ENCODE measurements at regions not wholly inside any gene's neighbourhood (a gene's known extent, or its start where the extent isn't known, plus 50 kb on each side); places are given as distances from the start of the nearest gene placed in this dataset.

DNA sequence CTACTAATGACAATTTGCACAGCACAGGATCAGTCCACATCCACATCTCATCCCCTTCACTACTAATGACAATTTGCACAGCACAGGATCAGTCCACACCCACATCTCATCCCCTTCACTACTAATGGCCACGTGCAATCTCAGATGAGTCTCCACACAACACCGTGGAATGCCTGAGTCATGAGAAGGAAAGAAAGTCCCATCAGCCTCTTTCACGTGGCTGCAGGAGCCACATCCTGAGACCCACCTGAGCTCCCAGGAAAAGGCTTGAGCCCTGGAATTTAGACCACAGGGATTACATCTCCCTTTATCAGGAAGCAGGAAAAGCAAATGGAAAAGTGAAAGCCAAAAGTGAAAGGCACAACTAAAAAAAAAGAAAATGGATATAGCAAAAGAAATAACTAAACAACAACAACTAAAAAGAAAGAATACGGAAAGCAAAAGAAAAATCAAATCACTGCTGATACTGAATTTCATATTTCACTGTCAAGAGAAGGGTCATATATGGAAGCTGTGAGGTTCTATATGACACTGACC is 1300.5 kb downstream of the TMEM121 start:
- TF ChIP-seq EP300 (IDR thresholded peaks at IDR 0.05; ENCODE audit: borderline replicate concordance), result no peak
- TF ChIP-seq, protein P1, sequence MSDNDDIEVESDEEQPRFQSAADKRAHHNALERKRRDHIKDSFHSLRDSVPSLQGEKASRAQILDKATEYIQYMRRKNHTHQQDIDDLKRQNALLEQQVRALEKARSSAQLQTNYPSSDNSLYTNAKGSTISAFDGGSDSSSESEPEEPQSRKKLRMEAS (IDR thresholded peaks at IDR 0.05), result no peak
- no peak for TF ChIP-seq NFIC (IDR thresholded peaks at IDR 0.05)
- TF ChIP-seq EGR1 (IDR thresholded peaks at IDR 0.05), result no peak
- TF ChIP-seq, protein P2, sequence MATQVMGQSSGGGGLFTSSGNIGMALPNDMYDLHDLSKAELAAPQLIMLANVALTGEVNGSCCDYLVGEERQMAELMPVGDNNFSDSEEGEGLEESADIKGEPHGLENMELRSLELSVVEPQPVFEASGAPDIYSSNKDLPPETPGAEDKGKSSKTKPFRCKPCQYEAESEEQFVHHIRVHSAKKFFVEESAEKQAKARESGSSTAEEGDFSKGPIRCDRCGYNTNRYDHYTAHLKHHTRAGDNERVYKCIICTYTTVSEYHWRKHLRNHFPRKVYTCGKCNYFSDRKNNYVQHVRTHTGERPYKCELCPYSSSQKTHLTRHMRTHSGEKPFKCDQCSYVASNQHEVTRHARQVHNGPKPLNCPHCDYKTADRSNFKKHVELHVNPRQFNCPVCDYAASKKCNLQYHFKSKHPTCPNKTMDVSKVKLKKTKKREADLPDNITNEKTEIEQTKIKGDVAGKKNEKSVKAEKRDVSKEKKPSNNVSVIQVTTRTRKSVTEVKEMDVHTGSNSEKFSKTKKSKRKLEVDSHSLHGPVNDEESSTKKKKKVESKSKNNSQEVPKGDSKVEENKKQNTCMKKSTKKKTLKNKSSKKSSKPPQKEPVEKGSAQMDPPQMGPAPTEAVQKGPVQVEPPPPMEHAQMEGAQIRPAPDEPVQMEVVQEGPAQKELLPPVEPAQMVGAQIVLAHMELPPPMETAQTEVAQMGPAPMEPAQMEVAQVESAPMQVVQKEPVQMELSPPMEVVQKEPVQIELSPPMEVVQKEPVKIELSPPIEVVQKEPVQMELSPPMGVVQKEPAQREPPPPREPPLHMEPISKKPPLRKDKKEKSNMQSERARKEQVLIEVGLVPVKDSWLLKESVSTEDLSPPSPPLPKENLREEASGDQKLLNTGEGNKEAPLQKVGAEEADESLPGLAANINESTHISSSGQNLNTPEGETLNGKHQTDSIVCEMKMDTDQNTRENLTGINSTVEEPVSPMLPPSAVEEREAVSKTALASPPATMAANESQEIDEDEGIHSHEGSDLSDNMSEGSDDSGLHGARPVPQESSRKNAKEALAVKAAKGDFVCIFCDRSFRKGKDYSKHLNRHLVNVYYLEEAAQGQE (IDR thresholded peaks at IDR 0.05; ENCODE audit: low read depth), result no peak
- no peak for TF ChIP-seq RAD21 (IDR thresholded peaks at IDR 0.05; ENCODE audit: low read depth)
- TF ChIP-seq ZBTB7A (IDR thresholded peaks at IDR 0.05; ENCODE audit: low read depth), result no peak
- no peak for TF ChIP-seq TAF1 (IDR thresholded peaks at IDR 0.05; ENCODE audit: low read depth)
- TF ChIP-seq, protein P3, sequence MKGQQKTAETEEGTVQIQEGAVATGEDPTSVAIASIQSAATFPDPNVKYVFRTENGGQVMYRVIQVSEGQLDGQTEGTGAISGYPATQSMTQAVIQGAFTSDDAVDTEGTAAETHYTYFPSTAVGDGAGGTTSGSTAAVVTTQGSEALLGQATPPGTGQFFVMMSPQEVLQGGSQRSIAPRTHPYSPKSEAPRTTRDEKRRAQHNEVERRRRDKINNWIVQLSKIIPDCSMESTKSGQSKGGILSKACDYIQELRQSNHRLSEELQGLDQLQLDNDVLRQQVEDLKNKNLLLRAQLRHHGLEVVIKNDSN (IDR thresholded peaks at IDR 0.05), result no peak
- TF ChIP-seq CREB1 (IDR thresholded peaks at IDR 0.05; ENCODE audit: low read depth), result no peak
- TF ChIP-seq FOXM1 (IDR thresholded peaks at IDR 0.05; ENCODE audit: borderline replicate concordance, low read depth), result no peak
- TF ChIP-seq YY1 (IDR thresholded peaks at IDR 0.05; ENCODE audit: low read depth), result no peak
- no peak for TF ChIP-seq CEBPB (IDR thresholded peaks at IDR 0.05)
